ENCODE measurements at regions not wholly inside any gene's neighbourhood (a gene's known extent, or its start where the extent isn't known, plus 50 kb on each side); places are given as distances from the start of the nearest gene placed in this dataset.

- Mint-ChIP-seq H3K4me3 (ENCODE audit: low read depth) (no peak overlapping the region), H3K27me3 (no peaks in the 10 kb centered on the region), H3K9me3 (ENCODE audit: low read depth) (peaks cover 24% of the 10 kb centered on the region), H3K27ac (no peak overlapping the region), H3K36me3 (ENCODE audit: insufficient read depth) (peaks cover 7% of the 10 kb centered on the region), H3K4me1 (ENCODE audit: low read depth) (no peaks in the 10 kb centered on the region)
- TF ChIP-seq CTCF (IDR thresholded peaks at IDR 0.05; ENCODE audit: unreplicated experiment) = no peak
- no peak for DNase-seq (ENCODE audit: low spot score, unreplicated experiment)
Measured at GRCh38 chr6:105711216-105711615, 308.3 kb upstream of the PREP start.

GRCh38 chr6:105705608-105706007 lies 302.7 kb upstream of the PREP start:
- H3K9me3 Mint-ChIP-seq (ENCODE audit: low read depth) = no peaks in the 10 kb centered on the region
- H3K4me3 Mint-ChIP-seq (ENCODE audit: low read depth) = no peak overlapping the region
- no peaks in the 10 kb centered on the region for H3K4me1 Mint-ChIP-seq (ENCODE audit: low read depth)

GRCh38 chr6:105695461-105695860 lies 292.6 kb upstream of the PREP start:
- Mint-ChIP-seq H3K4me3 (ENCODE audit: low read depth) (no peak overlapping the region), H3K36me3 (ENCODE audit: insufficient read depth) (no peaks in the 10 kb centered on the region), H3K9me3 (ENCODE audit: low read depth) (no peaks in the 10 kb centered on the region), H3K27ac (no peak overlapping the region), H3K4me1 (ENCODE audit: low read depth) (no peaks in the 10 kb centered on the region), H3K27me3 (no peaks in the 10 kb centered on the region)
- DNase-seq (ENCODE audit: low spot score, unreplicated experiment) = no peak
- TF ChIP-seq CTCF (IDR thresholded peaks at IDR 0.05; ENCODE audit: unreplicated experiment) = no peak

More at GRCh38 chr6:105705608-105706007, 302.7 kb upstream of the PREP start:
- H3K36me3 Mint-ChIP-seq (ENCODE audit: insufficient read depth) = no peaks in the 10 kb centered on the region
- H3K27me3 Mint-ChIP-seq = no peaks in the 10 kb centered on the region
- no peak overlapping the region for H3K27ac Mint-ChIP-seq
- DNase-seq (ENCODE audit: low spot score, unreplicated experiment) = no peak
- TF ChIP-seq CTCF (IDR thresholded peaks at IDR 0.05; ENCODE audit: unreplicated experiment) = no peak

- Mint-ChIP-seq H3K27ac (no peak overlapping the region), H3K27me3 (no peaks in the 10 kb centered on the region), H3K36me3 (ENCODE audit: insufficient read depth) (no peaks in the 10 kb centered on the region), H3K4me3 (ENCODE audit: low read depth) (no peak overlapping the region), H3K4me1 (ENCODE audit: low read depth) (no peaks in the 10 kb centered on the region), H3K9me3 (ENCODE audit: low read depth) (peaks cover 7% of the 10 kb centered on the region)
- TF ChIP-seq CTCF (IDR thresholded peaks at IDR 0.05; ENCODE audit: unreplicated experiment) = no peak
- DNase-seq (ENCODE audit: low spot score, unreplicated experiment) = no peak
Measured at GRCh38 chr6:105692613-105693215, 289.8 kb upstream of the PREP start.

- no peak for TF ChIP-seq CTCF (IDR thresholded peaks at IDR 0.05; ENCODE audit: unreplicated experiment)
Measured at GRCh38 chr6:105691971-105692370, 289.1 kb upstream of the PREP start.

More at GRCh38 chr6:105691971-105692370, 289.1 kb upstream of the PREP start:
- no peak for DNase-seq (ENCODE audit: low spot score, unreplicated experiment)
- no peak overlapping the region for H3K27ac Mint-ChIP-seq
- H3K27me3 Mint-ChIP-seq = no peaks in the 10 kb centered on the region
- H3K4me3 Mint-ChIP-seq (ENCODE audit: low read depth) = no peak overlapping the region
- no peaks in the 10 kb centered on the region for H3K36me3 Mint-ChIP-seq (ENCODE audit: insufficient read depth)
- H3K4me1 Mint-ChIP-seq (ENCODE audit: low read depth) = no peaks in the 10 kb centered on the region
- H3K9me3 Mint-ChIP-seq (ENCODE audit: low read depth) = peaks cover 14% of the 10 kb centered on the region
